Stimulated activated CD4-positive, alpha-beta T cell treated with anti-CD3 and anti-CD28 coated beads, Interleukin-12 subunit alpha, Interleukin-12 subunit beta, amount 100 ng/mL, for 48 hours (primary cell): ENCODE measurements at regions not wholly inside any gene's neighbourhood (a gene's known extent, or its start where the extent isn't known, plus 50 kb on each side); places are given as distances from the start of the nearest gene placed in this dataset.
"Not testable (repeated sequence)": the region's sequence is repeated elsewhere in the genome, so short reads cannot be mapped to it uniquely, and the experiment has no call there.

ENCODE experiments used
- DNase-seq, 3 donors: peaks; one replicate each; pipeline ENCODE4 v3.0.0-alpha.2; 2020; ENCODE audit warnings: low read depth in 2 of 3, low spot score in 1 of 3

- no peak for DNase-seq
Observed at GRCh38 chr13:44052780-44053184, 173.1 kb downstream of the LACC1 start.

- DNase-seq, result no peak
Observed at GRCh38 chr13:44053208-44053607, 173.5 kb downstream of the LACC1 start.

GRCh38 chr13:44054525-44054924, 174.8 kb downstream of the LACC1 start:
- DNase-seq, result no peak

DNA sequence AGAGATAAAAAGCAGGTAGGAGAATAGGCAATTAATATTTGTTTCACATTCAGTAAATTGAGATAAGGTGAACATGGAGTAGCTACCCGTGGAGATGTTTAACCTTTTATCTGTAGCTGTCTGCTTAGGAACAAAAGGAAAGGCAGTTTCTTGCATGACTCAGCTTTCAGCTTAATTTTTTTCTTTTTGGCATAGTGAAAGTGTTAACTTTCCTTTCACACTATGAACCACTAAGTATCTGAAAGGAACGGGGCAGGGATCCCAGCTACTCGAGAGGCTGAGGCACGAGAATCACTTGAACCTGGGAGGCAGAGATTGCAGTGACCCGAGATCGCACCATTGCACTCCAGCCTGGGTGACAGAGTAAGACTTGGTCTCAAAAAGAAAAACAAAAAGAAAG, 176.0 kb downstream of the LACC1 start:
- DNase-seq, result not testable (repeated sequence)

GRCh38 chr13:44058067-44058466, 178.4 kb downstream of the LACC1 start:
- DNase-seq, result no peak

DNA sequence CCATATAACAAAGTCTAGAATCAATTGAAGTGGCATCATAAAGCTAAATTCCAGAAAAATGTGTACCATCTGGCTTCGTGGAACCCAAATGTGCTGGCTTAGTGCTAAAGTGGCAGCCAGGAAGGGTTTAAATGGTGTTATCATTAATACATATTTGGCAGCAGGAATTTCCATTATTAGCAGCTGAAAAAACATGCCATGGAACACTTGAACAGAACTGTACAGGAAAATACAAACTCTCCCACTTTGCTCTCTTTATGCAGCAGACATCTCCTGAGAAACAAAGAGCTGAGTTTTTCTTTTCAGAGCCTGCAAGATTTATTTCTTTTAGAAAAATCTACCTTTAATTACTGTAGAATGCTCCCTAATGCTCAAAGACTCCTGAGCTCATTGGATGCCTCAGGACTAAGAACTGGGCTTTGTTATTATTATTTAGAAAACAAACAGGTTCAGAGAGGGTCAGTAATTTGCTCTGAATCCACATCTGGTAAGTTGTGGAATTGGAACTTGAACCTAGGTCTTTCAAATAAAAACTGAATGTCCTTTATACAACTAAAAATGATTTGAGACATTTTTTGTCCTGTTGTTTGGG, 179.0 kb downstream of the LACC1 start:
- DNase-seq, result no peak

DNA sequence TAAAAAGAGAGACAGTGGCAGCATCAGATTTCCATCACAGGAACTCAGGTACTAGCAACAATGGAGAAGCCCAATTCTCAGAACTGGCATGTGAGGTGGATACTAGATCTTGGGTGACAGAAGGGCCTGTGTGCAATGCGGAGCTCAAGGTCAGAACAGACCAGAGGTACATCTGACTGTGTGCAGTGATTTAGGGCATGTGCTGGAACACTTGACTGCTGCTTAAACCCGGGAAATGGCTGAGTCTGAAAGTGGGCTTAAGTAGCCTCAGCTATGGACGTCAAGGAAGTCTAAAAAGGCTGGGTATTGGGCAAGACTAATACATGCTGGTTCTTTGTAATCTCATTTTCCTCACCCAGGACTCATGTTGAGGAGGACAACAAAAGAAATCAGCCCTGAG, 182.2 kb downstream of the LACC1 start:
- no peak for DNase-seq

DNA sequence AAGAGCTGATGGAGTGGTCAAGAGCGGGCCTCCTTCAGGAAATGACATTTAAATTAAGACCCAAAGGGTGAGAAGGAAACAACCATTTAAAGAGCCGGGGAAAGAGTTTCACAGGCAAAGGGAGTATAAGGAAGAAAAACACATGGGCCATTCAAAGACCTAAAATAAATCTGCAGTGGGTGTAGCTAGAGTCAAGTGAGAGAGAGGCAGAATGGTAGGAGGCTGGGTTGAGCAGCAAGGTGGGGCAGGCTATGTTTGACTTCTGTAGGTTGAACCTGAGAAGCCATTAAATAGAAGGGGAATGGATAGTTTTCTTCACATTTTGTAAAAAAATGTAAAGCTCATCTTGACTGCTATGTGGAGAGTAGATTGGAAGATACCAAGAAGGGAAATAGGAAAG, 183.8 kb downstream of the LACC1 start:
- DNase-seq, result no peak

GRCh38 chr13:44063881-44064280, 184.2 kb downstream of the LACC1 start:
- no peak for DNase-seq

GRCh38 chr13:44064357-44064756, 184.7 kb downstream of the LACC1 start:
- no peak for DNase-seq

GRCh38 chr13:44068169-44068568, 188.5 kb downstream of the LACC1 start:
- no peak for DNase-seq

DNA sequence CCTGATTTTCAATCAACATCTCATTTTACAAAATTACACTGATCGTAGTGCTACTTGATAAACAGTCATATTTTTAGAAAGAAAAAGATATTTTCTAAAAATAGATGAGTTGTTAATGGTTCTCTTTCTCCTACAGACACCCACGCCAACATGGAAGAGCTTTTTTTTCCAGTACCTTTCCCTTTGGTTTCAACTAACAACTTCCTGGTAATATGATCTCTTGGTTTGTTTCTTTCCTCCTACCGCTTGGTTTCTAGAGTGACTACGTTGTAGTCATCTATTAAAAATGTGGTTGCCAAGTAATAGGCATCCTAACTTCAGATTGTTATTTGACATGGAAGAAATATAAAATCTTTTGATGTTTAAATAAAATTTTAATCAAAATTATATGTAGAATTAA, 189.0 kb downstream of the LACC1 start:
- no peak for DNase-seq

GRCh38 chr13:44072536-44072935, 192.8 kb downstream of the LACC1 start:
- no peak for DNase-seq

GRCh38 chr13:44074611-44075010, 194.9 kb downstream of the LACC1 start:
- DNase-seq, result no peak

- DNase-seq, result no peak
Observed at GRCh38 chr13:44075113-44075512, 195.4 kb downstream of the LACC1 start.

GRCh38 chr13:44078806-44079376, 199.2 kb downstream of the LACC1 start:
- no peak for DNase-seq

- DNase-seq, result no peak
Observed at GRCh38 chr13:44079413-44080205, 199.9 kb downstream of the LACC1 start.

- DNase-seq, result no peak
Observed at GRCh38 chr13:44084146-44084545, 204.4 kb downstream of the LACC1 start.

- DNase-seq, result no peak
Observed at GRCh38 chr13:44086389-44086788, 206.7 kb downstream of the LACC1 start.

- DNase-seq, result no peak
Observed at GRCh38 chr13:44088411-44088810, 208.7 kb downstream of the LACC1 start.

- peak in 1 of 3 donors; percentile 5 for DNase-seq
Observed at GRCh38 chr13:44088991-44089413, 209.3 kb downstream of the LACC1 start.

- no peak for DNase-seq
Observed at GRCh38 chr13:44089452-44089851, 209.7 kb downstream of the LACC1 start.
